MM.1S (cell line): ENCODE measurements at regions not wholly inside any gene's neighbourhood (a gene's known extent, or its start where the extent isn't known, plus 50 kb on each side); places are given as distances from the start of the nearest gene placed in this dataset.

ENCODE experiments used
- EZH2 ChIP-seq: fragments of 300-600 bp; sonication (generic); optimal IDR thresholded peaks from 2 replicates; pipeline ENCODE3; 2017; ENCODE audit warnings: low read depth, mild to moderate bottlenecking, antibody characterized with exemption, low read length, mixed read lengths
- TF ChIP-seq, protein P1 (sequence below): fragments of 300-600 bp; sonication (generic); IDR thresholded peaks from 2 replicates; pipeline ENCODE4 v1.5.1; 2016; ENCODE audit warnings: antibody characterized with exemption, low read length, mixed read lengths

DNA sequence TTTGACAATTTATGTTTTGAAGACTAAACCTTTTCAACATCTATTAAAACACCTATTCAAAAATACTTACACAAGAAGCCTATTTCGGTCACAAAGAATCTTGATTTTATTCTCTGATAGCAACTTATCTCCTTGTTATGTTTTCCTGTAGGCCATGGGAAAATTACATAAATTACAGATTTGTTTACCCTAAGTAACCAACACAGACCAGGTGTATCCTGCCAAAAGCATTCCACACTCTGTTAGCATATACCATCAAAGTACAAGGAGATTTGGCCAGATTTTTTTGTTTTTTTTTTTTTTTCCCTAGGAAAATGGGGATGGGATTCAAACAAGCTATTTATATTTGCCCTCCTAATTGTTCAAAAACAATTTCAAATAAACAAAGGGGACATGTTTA, 497.9 kb upstream of the MAGEB18 start:
- TF ChIP-seq EZH2 = no peak
- TF ChIP-seq, protein P1, sequence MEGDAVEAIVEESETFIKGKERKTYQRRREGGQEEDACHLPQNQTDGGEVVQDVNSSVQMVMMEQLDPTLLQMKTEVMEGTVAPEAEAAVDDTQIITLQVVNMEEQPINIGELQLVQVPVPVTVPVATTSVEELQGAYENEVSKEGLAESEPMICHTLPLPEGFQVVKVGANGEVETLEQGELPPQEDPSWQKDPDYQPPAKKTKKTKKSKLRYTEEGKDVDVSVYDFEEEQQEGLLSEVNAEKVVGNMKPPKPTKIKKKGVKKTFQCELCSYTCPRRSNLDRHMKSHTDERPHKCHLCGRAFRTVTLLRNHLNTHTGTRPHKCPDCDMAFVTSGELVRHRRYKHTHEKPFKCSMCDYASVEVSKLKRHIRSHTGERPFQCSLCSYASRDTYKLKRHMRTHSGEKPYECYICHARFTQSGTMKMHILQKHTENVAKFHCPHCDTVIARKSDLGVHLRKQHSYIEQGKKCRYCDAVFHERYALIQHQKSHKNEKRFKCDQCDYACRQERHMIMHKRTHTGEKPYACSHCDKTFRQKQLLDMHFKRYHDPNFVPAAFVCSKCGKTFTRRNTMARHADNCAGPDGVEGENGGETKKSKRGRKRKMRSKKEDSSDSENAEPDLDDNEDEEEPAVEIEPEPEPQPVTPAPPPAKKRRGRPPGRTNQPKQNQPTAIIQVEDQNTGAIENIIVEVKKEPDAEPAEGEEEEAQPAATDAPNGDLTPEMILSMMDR = no peak
